DND-41 (cell line): ENCODE measurements at regions not wholly inside any gene's neighbourhood (a gene's known extent, or its start where the extent isn't known, plus 50 kb on each side); places are given as distances from the start of the nearest gene placed in this dataset.

Experiments
- EZH2 ChIP-seq: IDR thresholded peaks from 3 replicates; pipeline ENCODE4 v1.6.1; 2012; ENCODE audit warnings: borderline replicate concordance, low read depth, mild to moderate bottlenecking, moderate library complexity, low read length, inconsistent platforms; ENCODE audit not compliant: severe bottlenecking
- TF ChIP-seq, protein P1 (sequence below): IDR thresholded peaks from 2 replicates; pipeline ENCODE4 v1.5.1; 2012; ENCODE audit warnings: borderline replicate concordance, low read length, moderate library complexity, mild to moderate bottlenecking; ENCODE audit not compliant: poor library complexity, severe bottlenecking; ENCODE audit errors: extremely low read depth

- TF ChIP-seq, protein P1, sequence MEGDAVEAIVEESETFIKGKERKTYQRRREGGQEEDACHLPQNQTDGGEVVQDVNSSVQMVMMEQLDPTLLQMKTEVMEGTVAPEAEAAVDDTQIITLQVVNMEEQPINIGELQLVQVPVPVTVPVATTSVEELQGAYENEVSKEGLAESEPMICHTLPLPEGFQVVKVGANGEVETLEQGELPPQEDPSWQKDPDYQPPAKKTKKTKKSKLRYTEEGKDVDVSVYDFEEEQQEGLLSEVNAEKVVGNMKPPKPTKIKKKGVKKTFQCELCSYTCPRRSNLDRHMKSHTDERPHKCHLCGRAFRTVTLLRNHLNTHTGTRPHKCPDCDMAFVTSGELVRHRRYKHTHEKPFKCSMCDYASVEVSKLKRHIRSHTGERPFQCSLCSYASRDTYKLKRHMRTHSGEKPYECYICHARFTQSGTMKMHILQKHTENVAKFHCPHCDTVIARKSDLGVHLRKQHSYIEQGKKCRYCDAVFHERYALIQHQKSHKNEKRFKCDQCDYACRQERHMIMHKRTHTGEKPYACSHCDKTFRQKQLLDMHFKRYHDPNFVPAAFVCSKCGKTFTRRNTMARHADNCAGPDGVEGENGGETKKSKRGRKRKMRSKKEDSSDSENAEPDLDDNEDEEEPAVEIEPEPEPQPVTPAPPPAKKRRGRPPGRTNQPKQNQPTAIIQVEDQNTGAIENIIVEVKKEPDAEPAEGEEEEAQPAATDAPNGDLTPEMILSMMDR, result no peak
- TF ChIP-seq EZH2, result no peak
Measured at GRCh38 chr22:48145738-48146137, 1383.3 kb downstream of the TBC1D22A start.
